OCI-LY3 (cell line): ENCODE measurements at regions not wholly inside any gene's neighbourhood (a gene's known extent, or its start where the extent isn't known, plus 50 kb on each side); places are given as distances from the start of the nearest gene placed in this dataset.

Experiments
- CTCF ChIP-seq: fragments of 200-600, 300-600 bp; sonication (generic); IDR thresholded peaks from 2 replicates; pipeline ENCODE4 v1.5.1; 2014; ENCODE audit warnings: antibody characterized with exemption, low read length, low read depth
- EZH2phosphoT487 ChIP-seq: fragments of 200-600 bp; shearing (Covaris generic); IDR thresholded peaks from 2 replicates; pipeline ENCODE4 v1.6.1; 2018; ENCODE audit warnings: antibody characterized with exemption, mixed run types, low read depth

DNA sequence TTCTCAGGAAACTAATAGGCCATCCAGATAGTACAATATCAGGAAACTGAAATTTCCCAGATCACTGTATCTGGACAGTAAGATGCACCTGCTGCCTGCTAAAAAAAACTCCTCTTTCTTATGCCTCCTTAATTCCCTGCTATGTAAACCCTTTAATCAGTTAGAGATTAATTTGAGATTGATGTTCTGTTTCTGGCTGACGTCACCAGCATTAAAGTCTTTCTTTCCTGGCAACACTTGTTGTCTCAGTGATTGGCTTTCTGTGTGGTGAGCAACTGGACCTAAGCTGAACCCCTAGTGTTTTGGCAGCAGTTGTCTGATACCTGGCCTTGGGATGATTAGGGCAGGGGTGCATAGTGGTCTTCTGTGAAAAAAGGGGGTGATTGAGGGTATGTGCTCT lies 175.8 kb downstream of the TENT4A start:
- TF ChIP-seq CTCF (no peak), EZH2phosphoT487 (no peak)
